Panc1 (cell line): ENCODE measurements at regions not wholly inside any gene's neighbourhood (a gene's known extent, or its start where the extent isn't known, plus 50 kb on each side); places are given as distances from the start of the nearest gene placed in this dataset.

ENCODE experiments used
- ATAC-seq: fragments of 200-7000 bp; cut with Tn5 transposase; 2 replicates; pipeline ENCODE4 v1.9.1; 2020; ENCODE audit warnings: mild to moderate bottlenecking, moderate library complexity
- BruUV-seq: library from RNA; stranded (reverse); fragments of 400-500 nt; replicated peaks from 2 replicates; lab custom pipeline; 2021; lab: Mats Ljungman, UMichigan
- CTCF ChIA-PET: fragments of 300-600 bp; sonication (Branson Sonifier 250); formaldehyde crosslinking; loops from one replicate; lab custom pipeline; 2022; ENCODE audit warnings: antibody characterized with exemption; lab: Charles Lee
- POLR2A ChIA-PET: fragments of 300-600 bp; sonication (Branson Sonifier 250); formaldehyde crosslinking; loops from one replicate; lab custom pipeline; 2022; ENCODE audit warnings: antibody characterized with exemption; lab: Charles Lee
- DNase-seq: peaks from one replicate; pipeline ENCODE4 v3.0.0-alpha.2; 2010; ENCODE audit warnings: low read depth, low spot score
- H3K27ac ChIP-seq: 2 replicates; pipeline ENCODE4 v1.5.1; 2011; ENCODE audit warnings: mild to moderate bottlenecking, low read length, inconsistent platforms
- H3K27me3 ChIP-seq: fragments of 200-500 bp; sonication (Bioruptor generic); 2 replicates; pipeline ENCODE4 v1.6.0; 2014; ENCODE audit warnings: low read length, inconsistent platforms; ENCODE audit not compliant: control insufficient read depth, insufficient read depth
- H3K36me3 ChIP-seq: fragments of 200-500 bp; sonication (Bioruptor generic); 2 replicates; pipeline ENCODE4 v1.5.1; 2014; ENCODE audit warnings: inconsistent platforms, mild to moderate bottlenecking, low read length, moderate library complexity; ENCODE audit not compliant: control insufficient read depth, insufficient read depth
- H3K4me1 ChIP-seq: 2 replicates; pipeline ENCODE4 v1.5.1; 2011; ENCODE audit warnings: inconsistent platforms, mild to moderate bottlenecking, low read length, moderate library complexity; ENCODE audit not compliant: control insufficient read depth, insufficient read depth
- H3K4me3 ChIP-seq, 2 experiments: 2 replicates each; pipeline ENCODE4 v1.5.1; 2011 to 2012; ENCODE audit warnings: low read depth in 2 of 2, low read length in 2 of 2, mild to moderate bottlenecking in 2 of 2, inconsistent platforms in 1 of 2, moderate library complexity in 1 of 2
- H3K9me3 ChIP-seq: fragments of 200-500 bp; sonication (Bioruptor generic); 2 replicates; pipeline ENCODE4 v1.5.1; 2014; ENCODE audit warnings: low read depth, mild to moderate bottlenecking, inconsistent platforms, low read length, moderate library complexity; ENCODE audit not compliant: control insufficient read depth, insufficient read depth
- POLR2AphosphoS5 ChIP-seq: IDR thresholded peaks from 2 replicates; pipeline ENCODE4 v1.6.1; 2012; ENCODE audit warnings: mild to moderate bottlenecking, low read depth, low read length, moderate library complexity
- REST ChIP-seq, 2 experiments: IDR thresholded peaks; 2 replicates each; pipeline ENCODE4 v1.6.1; 2011 to 2012; ENCODE audit warnings: low read depth in 2 of 2, control low read depth in 1 of 2, low read length in 1 of 2, mild to moderate bottlenecking in 1 of 2, moderate library complexity in 1 of 2; ENCODE audit not compliant: insufficient read depth in 1 of 2
- SIN3A ChIP-seq: IDR thresholded peaks from 2 replicates; pipeline ENCODE4 v1.6.1; 2012; ENCODE audit warnings: low read depth, mild to moderate bottlenecking, low read length, moderate library complexity, borderline replicate concordance; ENCODE audit not compliant: insufficient read depth
- TCF7L2 ChIP-seq: IDR thresholded peaks from 2 replicates; pipeline ENCODE4 v1.6.1; 2011; ENCODE audit warnings: mild to moderate bottlenecking, low read depth, low read length, inconsistent platforms
- in situ Hi-C: cut with HindIII; loops from 2 replicates; pipeline ENCODE4 v1.10.0; 2016; ENCODE audit warnings: low sequenced_read_pairs, low pct_unique_long_range_greater_than_20kb
- intact Hi-C: fragments of 100-400 bp; cut with micrococcal nuclease; formaldehyde crosslinking; loops from one replicate; pipeline ENCODE4 v1.10.0; 2022; ENCODE audit not compliant: unreplicated experiment
- TF ChIP-seq, protein P1 (sequence below): fragments of 450-650 bp; IDR thresholded peaks from 2 replicates; pipeline ENCODE4 v1.5.1; 2017; ENCODE audit warnings: mild to moderate bottlenecking

GRCh38 chr20:43345676-43346075 is 112.0 kb upstream of the SRSF6 start:
- no TSS peak for BruUV-seq
- Histone ChIP-seq H3K4me1 (no peaks in the 10 kb centered on the region), H3K27me3 (no peaks in the 10 kb centered on the region; the same call in 1 of the 2 replicates), H3K36me3 (no peaks in the 10 kb centered on the region), H3K4me3 (no peak overlapping the region), H3K27ac (no peak overlapping the region), H3K9me3 (no peaks in the 10 kb centered on the region)
- in situ Hi-C loops (no loop called here), intact Hi-C loops (no loop called here)
- TF ChIP-seq POLR2AphosphoS5 (no peak), SIN3A (no peak), REST (IDR thresholded peaks at IDR 0.05; ENCODE audit: insufficient read depth in 1 of 2, low read depth in 2 of 2, low read length in 1 of 2) (no peak), TCF7L2 (no peak)
- TF ChIP-seq, protein P1, sequence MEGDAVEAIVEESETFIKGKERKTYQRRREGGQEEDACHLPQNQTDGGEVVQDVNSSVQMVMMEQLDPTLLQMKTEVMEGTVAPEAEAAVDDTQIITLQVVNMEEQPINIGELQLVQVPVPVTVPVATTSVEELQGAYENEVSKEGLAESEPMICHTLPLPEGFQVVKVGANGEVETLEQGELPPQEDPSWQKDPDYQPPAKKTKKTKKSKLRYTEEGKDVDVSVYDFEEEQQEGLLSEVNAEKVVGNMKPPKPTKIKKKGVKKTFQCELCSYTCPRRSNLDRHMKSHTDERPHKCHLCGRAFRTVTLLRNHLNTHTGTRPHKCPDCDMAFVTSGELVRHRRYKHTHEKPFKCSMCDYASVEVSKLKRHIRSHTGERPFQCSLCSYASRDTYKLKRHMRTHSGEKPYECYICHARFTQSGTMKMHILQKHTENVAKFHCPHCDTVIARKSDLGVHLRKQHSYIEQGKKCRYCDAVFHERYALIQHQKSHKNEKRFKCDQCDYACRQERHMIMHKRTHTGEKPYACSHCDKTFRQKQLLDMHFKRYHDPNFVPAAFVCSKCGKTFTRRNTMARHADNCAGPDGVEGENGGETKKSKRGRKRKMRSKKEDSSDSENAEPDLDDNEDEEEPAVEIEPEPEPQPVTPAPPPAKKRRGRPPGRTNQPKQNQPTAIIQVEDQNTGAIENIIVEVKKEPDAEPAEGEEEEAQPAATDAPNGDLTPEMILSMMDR, result no peak
- ATAC-seq, result no peak
- DNase-seq, result no peak
- ChIA-PET CTCF (no interaction called here), POLR2A (no interaction called here)

DNA sequence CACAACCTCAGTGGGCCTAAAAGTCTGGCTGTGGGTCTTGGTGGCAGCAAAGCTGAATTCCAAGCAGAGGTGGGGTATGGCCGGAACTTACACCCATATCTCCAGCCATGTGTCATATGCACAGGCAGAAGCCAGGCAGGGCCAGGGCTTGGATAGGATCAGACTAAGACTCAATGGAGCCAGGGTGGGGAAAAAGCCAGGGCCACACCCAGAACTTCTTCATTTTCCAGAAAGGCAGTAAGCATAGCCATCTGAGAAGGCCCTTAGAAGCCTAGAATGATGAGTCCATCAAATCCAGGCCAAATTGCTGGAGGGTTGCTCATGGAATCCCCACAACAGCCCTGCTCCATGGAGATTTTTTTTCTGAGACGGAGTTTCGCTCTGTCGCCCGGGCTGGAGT is 116.2 kb upstream of the SRSF6 start:
- H3K36me3 ChIP-seq, result no peaks in the 10 kb centered on the region
- in situ Hi-C loops (no loop called here), intact Hi-C loops (no loop called here)
- ChIA-PET CTCF (no interaction called here), POLR2A (no interaction called here)
- DNase-seq, result no peak
- H3K27me3 ChIP-seq, result no peaks in the 10 kb centered on the region; the same call in 1 of the 2 replicates
- TF ChIP-seq POLR2AphosphoS5 (no peak), REST (IDR thresholded peaks at IDR 0.05; ENCODE audit: insufficient read depth in 1 of 2, low read depth in 2 of 2, low read length in 1 of 2) (no peak), SIN3A (no peak), TCF7L2 (no peak)
- TF ChIP-seq, protein P1, result no peak
- H3K9me3 ChIP-seq, result no peaks in the 10 kb centered on the region
- no peak overlapping the region for H3K27ac ChIP-seq
- BruUV-seq, result no TSS peak
- no peak for ATAC-seq
- no peaks in the 10 kb centered on the region for H3K4me1 ChIP-seq
- H3K4me3 ChIP-seq, result no peak overlapping the region
